Ectodermal cell (in vitro differentiated cells): ENCODE measurements at regions not wholly inside any gene's neighbourhood (a gene's known extent, or its start where the extent isn't known, plus 50 kb on each side); places are given as distances from the start of the nearest gene placed in this dataset.

Source experiments
- H3K27ac ChIP-seq: 2 replicates; pipeline ENCODE4 v1.7.0; 2013; ENCODE audit warnings: mild to moderate bottlenecking, low read depth, low read length; ENCODE audit not compliant: insufficient read depth, poor library complexity, severe bottlenecking
- H3K27me3 ChIP-seq: 2 replicates; pipeline ENCODE4 v1.7.0; 2013; ENCODE audit warnings: mild to moderate bottlenecking, low read length; ENCODE audit not compliant: insufficient read depth, control insufficient read depth, poor library complexity, severe bottlenecking
- H3K36me3 ChIP-seq: one replicate; pipeline ENCODE4 v1.7.0; 2013; ENCODE audit warnings: low read length; ENCODE audit not compliant: control insufficient read depth, insufficient read depth
- H3K4me1 ChIP-seq: one replicate; pipeline ENCODE4 v1.7.0; 2013; ENCODE audit warnings: low read length; ENCODE audit not compliant: control insufficient read depth, insufficient read depth
- H3K4me3 ChIP-seq: 2 replicates; pipeline ENCODE4 v1.7.0; 2013; ENCODE audit warnings: low read depth, low read length, control low read depth; ENCODE audit not compliant: insufficient read depth
- H3K9me3 ChIP-seq: 2 replicates; pipeline ENCODE4 v1.7.0; 2013; ENCODE audit warnings: mild to moderate bottlenecking, low read length, moderate library complexity; ENCODE audit not compliant: control insufficient read depth
- WGBS, 2 experiments: methylation state at CpG; one replicate each; pipeline ENCODE4 v1.1.7; 2013; ENCODE audit warnings: missing lambda C conversion rate in 2 of 2; 5-methylcytosine and 5-hydroxymethylcytosine counted together

- Histone ChIP-seq H3K4me1 (no peaks in the 10 kb centered on the region), H3K27me3 (no peaks in the 10 kb centered on the region), H3K4me3 (no peak overlapping the region), H3K9me3 (no peaks in the 10 kb centered on the region), H3K36me3 (no peaks in the 10 kb centered on the region), H3K27ac (no peak overlapping the region)
- WGBS, 2 experiments = 67 to 70% methylated on average over 3 to 4 of the region's 4 CpGs
These were observed 174.1 kb upstream of the MPHOSPH6 start for GRCh38 chr16:82344157-82344556.

GRCh38 chr16:82341146-82341669 lies 171.2 kb upstream of the MPHOSPH6 start:
- Histone ChIP-seq H3K4me3 (no peak overlapping the region), H3K27me3 (no peaks in the 10 kb centered on the region), H3K4me1 (no peaks in the 10 kb centered on the region), H3K36me3 (no peaks in the 10 kb centered on the region), H3K9me3 (no peaks in the 10 kb centered on the region), H3K27ac (no peak overlapping the region)
- 92 to 95% methylated on average over 4 of the region's 4 CpGs for WGBS, 2 experiments

GRCh38 chr16:82340531-82340930 lies 170.5 kb upstream of the MPHOSPH6 start:
- H3K4me3 ChIP-seq = no peak overlapping the region
- H3K4me1 ChIP-seq = no peaks in the 10 kb centered on the region
- H3K9me3 ChIP-seq = no peaks in the 10 kb centered on the region
- no peak overlapping the region for H3K27ac ChIP-seq
- no peaks in the 10 kb centered on the region for H3K27me3 ChIP-seq
- H3K36me3 ChIP-seq = no peaks in the 10 kb centered on the region
- 78 to 91% methylated on average over 3 to 4 of the region's 4 CpGs for WGBS, 2 experiments

- 92% methylated on average over 3 of the region's 3 CpGs for WGBS, 2 experiments
- Histone ChIP-seq H3K27ac (no peak overlapping the region), H3K9me3 (no peaks in the 10 kb centered on the region), H3K36me3 (no peaks in the 10 kb centered on the region), H3K4me1 (no peaks in the 10 kb centered on the region), H3K27me3 (no peaks in the 10 kb centered on the region), H3K4me3 (no peak overlapping the region)
These were observed 167.3 kb upstream of the MPHOSPH6 start for GRCh38 chr16:82337355-82337754.

- peaks cover 6% of the 10 kb centered on the region for H3K4me1 ChIP-seq
- no peaks in the 10 kb centered on the region for H3K9me3 ChIP-seq
- WGBS, 2 experiments = 95 to 96% methylated on average over 6 of the region's 6 CpGs
- no peak overlapping the region for H3K27ac ChIP-seq
- no peaks in the 10 kb centered on the region for H3K27me3 ChIP-seq
- H3K36me3 ChIP-seq = no peaks in the 10 kb centered on the region
- H3K4me3 ChIP-seq = no peak overlapping the region
These were observed 162.1 kb upstream of the MPHOSPH6 start for GRCh38 chr16:82331974-82332750.

- peaks cover 6% of the 10 kb centered on the region for H3K4me1 ChIP-seq
- no peaks in the 10 kb centered on the region for H3K9me3 ChIP-seq
- H3K27me3 ChIP-seq = no peaks in the 10 kb centered on the region
- H3K4me3 ChIP-seq = no peak overlapping the region
- H3K36me3 ChIP-seq = no peaks in the 10 kb centered on the region
- WGBS, 2 experiments = 92 to 97% methylated on average over 3 of the region's 3 CpGs
- H3K27ac ChIP-seq = no peak overlapping the region
These were observed 161.4 kb upstream of the MPHOSPH6 start for GRCh38 chr16:82331397-82331796.

GRCh38 chr16:82329504-82330192 lies 159.6 kb upstream of the MPHOSPH6 start:
- Histone ChIP-seq H3K27me3 (no peaks in the 10 kb centered on the region), H3K9me3 (no peaks in the 10 kb centered on the region), H3K27ac (no peak overlapping the region), H3K4me1 (peaks cover 6% of the 10 kb centered on the region), H3K36me3 (no peaks in the 10 kb centered on the region), H3K4me3 (no peak overlapping the region)
- 54 to 58% methylated on average over 10 to 11 of the region's 11 CpGs for WGBS, 2 experiments

- no peak overlapping the region for H3K4me3 ChIP-seq
- H3K4me1 ChIP-seq = peaks cover 6% of the 10 kb centered on the region
- H3K27me3 ChIP-seq = no peaks in the 10 kb centered on the region
- WGBS, 2 experiments = 72% methylated on average over 5 of the region's 5 CpGs
- no peak overlapping the region for H3K27ac ChIP-seq
- no peaks in the 10 kb centered on the region for H3K36me3 ChIP-seq
- H3K9me3 ChIP-seq = no peaks in the 10 kb centered on the region
These were observed 159.0 kb upstream of the MPHOSPH6 start for GRCh38 chr16:82328881-82329469.

GRCh38 chr16:82323171-82323570 lies 153.1 kb upstream of the MPHOSPH6 start:
- H3K36me3 ChIP-seq = no peaks in the 10 kb centered on the region
- H3K9me3 ChIP-seq = no peaks in the 10 kb centered on the region
- whole genome bisulfite sequencing, 2 experiments = 100% methylated on average over 2 of the region's 2 CpGs; no CpG with 5 or more reads in 1 of the 2 experiments
- no peaks in the 10 kb centered on the region for H3K27me3 ChIP-seq
- no peak overlapping the region for H3K4me3 ChIP-seq
- no peak overlapping the region for H3K27ac ChIP-seq
- no peaks in the 10 kb centered on the region for H3K4me1 ChIP-seq

GRCh38 chr16:82322177-82322576 lies 152.2 kb upstream of the MPHOSPH6 start:
- no peaks in the 10 kb centered on the region for H3K27me3 ChIP-seq

More at GRCh38 chr16:82322177-82322576, 152.2 kb upstream of the MPHOSPH6 start:
- Histone ChIP-seq H3K4me1 (no peaks in the 10 kb centered on the region), H3K9me3 (no peaks in the 10 kb centered on the region), H3K4me3 (no peak overlapping the region), H3K27ac (no peak overlapping the region), H3K36me3 (no peaks in the 10 kb centered on the region)
